HCT116 (cell line): ENCODE measurements at regions not wholly inside any gene's neighbourhood (a gene's known extent, or its start where the extent isn't known, plus 50 kb on each side); places are given as distances from the start of the nearest gene placed in this dataset.

Source experiments
- POLR2AphosphoS5 ChIP-seq: IDR thresholded peaks from 2 replicates; pipeline ENCODE4 v1.6.1; 2011; ENCODE audit warnings: mild to moderate bottlenecking, low read depth, low read length, moderate library complexity
- TF ChIP-seq, protein P1 (sequence below), 3 experiments: fragments of 200-600 bp in 1 of 3; sonication (generic) in 1 of 3; IDR thresholded peaks in 2 of 3; conservative IDR thresholded peaks in 1 of 3; 2 replicates each; pipeline ENCODE4 v1.5.1; 2012 to 2017; ENCODE audit warnings: low read depth in 2 of 3, low read length in 2 of 3, antibody characterized with exemption in 1 of 3, borderline replicate concordance in 1 of 3, control low read depth in 1 of 3, mild to moderate bottlenecking in 1 of 3, mixed read lengths in 1 of 3, mixed run types in 1 of 3, moderate library complexity in 1 of 3; ENCODE audit not compliant: insufficient read depth in 1 of 3

DNA sequence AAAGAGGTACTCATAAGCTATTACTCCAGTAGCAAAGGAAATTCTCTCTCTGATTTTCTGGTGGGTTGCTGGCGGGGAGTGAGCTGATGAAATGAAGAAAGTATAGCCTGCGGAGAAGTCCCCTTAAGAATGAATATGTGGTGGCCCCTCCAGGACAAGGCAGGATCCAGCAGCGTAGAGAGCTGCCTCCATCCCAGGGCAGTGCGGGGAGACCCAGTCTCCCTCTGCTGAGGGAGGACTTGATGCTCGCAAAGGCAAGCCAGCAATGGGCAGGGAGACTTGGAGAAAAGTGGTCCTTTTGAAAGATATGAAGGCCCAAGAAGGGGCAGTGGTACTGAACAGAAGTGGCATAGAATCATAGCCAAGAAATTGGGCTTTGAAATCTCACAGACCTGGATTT is 106.0 kb upstream of the SLC44A3 start:
- TF ChIP-seq, protein P1, sequence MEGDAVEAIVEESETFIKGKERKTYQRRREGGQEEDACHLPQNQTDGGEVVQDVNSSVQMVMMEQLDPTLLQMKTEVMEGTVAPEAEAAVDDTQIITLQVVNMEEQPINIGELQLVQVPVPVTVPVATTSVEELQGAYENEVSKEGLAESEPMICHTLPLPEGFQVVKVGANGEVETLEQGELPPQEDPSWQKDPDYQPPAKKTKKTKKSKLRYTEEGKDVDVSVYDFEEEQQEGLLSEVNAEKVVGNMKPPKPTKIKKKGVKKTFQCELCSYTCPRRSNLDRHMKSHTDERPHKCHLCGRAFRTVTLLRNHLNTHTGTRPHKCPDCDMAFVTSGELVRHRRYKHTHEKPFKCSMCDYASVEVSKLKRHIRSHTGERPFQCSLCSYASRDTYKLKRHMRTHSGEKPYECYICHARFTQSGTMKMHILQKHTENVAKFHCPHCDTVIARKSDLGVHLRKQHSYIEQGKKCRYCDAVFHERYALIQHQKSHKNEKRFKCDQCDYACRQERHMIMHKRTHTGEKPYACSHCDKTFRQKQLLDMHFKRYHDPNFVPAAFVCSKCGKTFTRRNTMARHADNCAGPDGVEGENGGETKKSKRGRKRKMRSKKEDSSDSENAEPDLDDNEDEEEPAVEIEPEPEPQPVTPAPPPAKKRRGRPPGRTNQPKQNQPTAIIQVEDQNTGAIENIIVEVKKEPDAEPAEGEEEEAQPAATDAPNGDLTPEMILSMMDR (IDR thresholded peaks at IDR 0.05 in 2 of 3, conservative IDR thresholded peaks at IDR 0.05 in 1 of 3; ENCODE audit: borderline replicate concordance in 1 of 3, insufficient read depth in 1 of 3, low read depth in 2 of 3, low read length in 2 of 3), result no peak
- TF ChIP-seq POLR2AphosphoS5, result no peak
